ENCODE measurements at regions not wholly inside any gene's neighbourhood (a gene's known extent, or its start where the extent isn't known, plus 50 kb on each side); places are given as distances from the start of the nearest gene placed in this dataset.
"Not testable (repeated sequence)": the region's sequence is repeated elsewhere in the genome, so short reads cannot be mapped to it uniquely, and the experiment has no call there.

GRCh38 chr11:29163231-29163630, 853.6 kb downstream of the KCNA4 start:
- no peak for DNase-seq (ENCODE audit: low read depth)

- no peak for DNase-seq (ENCODE audit: low read depth)
Observed at GRCh38 chr11:29162491-29162890, 854.3 kb downstream of the KCNA4 start.

DNA sequence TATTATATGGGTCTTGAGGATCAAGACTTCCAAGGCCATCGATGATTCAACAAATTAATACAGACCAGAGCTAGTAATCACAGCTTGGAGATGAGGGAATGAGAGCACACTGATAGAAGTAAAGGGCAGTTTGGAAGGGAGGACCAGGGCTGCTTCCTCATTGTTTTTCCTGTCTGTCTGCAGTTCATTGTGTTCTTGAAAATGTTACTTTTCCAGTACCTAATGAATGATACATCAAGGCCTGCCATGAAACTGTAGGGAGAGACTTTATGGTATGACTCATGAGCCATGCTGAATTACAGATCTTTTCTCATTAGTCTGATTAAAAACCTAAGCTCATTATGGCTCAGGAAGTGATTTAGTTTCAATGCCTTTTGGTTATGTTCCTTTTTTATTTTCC, 855.6 kb downstream of the KCNA4 start:
- no peak for DNase-seq (ENCODE audit: low read depth)

DNA sequence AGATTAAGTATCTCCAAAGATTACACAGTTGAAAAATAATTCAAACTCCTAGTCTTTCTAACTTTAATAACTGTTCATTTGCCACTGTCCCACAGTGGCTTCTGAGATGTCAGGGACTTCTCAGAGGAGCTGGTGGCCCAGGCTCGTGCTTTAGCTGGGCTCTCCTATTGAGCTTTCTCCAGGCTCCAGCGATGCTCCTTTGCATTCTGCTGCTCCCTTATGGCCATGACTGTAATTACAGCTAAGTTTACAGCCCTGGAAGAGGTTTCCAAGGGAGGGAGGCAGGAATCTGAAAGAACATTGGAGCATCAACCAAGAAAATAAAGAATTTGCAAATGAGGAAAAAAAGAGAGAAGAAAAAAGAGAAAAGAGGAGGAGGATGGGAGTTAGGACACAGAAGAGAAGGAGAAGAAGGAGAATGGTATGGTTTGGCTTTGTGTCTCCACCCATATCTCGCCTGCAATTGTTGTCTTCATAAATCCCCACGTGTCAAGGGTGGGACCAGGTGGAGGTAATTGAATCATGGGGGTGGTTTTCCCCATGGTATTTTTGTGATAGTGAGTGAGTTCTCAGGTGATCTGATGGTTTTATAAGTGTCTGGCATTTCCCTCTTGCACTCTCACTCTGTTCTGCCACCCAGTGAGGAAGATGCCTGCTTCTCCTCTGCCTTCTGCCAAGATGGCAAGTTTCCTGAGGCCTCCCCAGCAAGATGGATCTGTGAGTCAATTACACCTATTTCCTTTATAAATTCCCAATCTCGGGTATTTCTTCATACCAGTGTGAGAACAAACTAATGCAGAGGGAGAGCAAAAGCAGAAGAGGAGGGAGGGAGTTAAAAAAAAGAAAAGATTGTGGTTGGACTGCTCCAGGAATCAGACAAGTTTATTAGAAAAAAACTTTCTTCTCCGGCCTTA, 857.0 kb downstream of the KCNA4 start:
- DNase-seq (ENCODE audit: low read depth) = no peak

DNA sequence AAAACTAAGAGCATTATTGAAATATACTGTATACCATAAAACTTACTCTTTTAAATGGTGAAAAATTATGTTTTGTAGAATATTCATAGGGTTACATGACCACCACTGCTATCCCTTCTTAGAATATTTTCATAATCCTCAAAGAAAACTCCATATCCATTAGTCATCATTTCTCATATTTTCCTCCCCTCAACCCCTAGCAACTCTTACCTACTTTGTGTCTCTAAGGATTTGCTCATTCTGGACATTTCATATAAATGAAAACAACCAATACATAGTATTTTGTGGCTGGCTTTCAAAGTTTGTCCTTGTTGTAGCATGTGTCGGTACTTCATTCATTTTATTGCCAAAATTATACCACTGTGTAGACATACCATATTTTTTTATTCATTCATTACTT, 863.8 kb downstream of the KCNA4 start:
- no peak for DNase-seq (ENCODE audit: low read depth)

- DNase-seq (ENCODE audit: low read depth) = not testable (repeated sequence)
Observed at GRCh38 chr11:29142573-29142972, 874.3 kb downstream of the KCNA4 start.

DNA sequence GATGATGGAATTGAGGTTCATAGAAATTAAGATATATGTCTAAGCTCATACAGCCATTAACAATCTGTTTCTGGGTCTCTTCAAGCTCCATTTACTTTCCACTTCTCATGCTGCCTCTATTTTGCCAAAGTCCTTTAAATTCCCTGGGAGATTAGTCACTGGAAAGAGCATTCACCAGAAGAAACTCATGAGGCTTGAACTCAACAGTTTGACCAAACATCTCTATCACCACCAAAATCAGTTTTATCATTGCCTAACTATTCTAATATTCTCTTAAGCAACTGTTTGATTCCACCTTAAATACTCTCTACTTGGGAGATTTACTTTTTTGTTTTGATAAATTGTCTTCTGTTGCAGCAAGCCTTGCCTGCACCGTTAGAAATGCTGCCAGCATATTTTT, 881.3 kb downstream of the KCNA4 start:
- DNase-seq (ENCODE audit: low read depth) = no peak

DNA sequence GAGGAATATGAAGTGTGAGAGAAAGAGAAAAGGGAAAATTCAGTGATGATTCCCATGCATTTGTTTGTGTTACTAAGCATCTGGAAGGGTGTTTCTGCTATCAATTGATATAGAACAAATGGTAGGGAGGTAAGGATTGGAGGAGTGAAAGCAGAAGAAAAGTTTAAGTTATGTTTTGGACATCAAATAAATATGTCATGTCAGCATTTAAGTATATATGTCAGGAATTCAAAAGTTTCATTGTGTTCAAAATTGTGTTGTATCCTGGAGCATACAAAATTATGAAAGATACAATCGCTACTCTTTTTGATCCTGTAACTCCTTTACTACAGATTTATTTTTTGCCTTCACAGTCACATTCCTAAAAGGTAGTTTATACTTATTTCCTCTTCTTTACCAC, 885.8 kb downstream of the KCNA4 start:
- DNase-seq (ENCODE audit: low read depth) = no peak

DNA sequence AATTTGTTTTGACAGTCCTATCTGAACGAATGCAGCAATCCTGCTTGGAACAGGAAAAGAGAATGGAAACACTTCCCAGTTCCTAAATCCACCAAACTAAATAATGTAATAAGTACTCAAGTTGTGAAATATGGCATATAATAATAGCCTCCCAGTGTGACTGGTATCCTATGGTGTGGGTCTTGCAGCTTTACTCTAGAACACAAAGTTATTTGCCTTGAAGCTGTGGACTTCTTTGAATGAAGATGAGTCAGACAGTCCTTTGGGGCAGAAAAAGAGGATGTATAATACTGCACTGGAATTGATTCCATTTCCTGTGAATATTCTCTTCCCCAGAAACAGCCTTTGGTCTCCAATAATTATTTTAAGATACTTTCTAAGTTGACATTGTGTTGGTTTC, 887.0 kb downstream of the KCNA4 start:
- no peak for DNase-seq (ENCODE audit: low read depth)

DNA sequence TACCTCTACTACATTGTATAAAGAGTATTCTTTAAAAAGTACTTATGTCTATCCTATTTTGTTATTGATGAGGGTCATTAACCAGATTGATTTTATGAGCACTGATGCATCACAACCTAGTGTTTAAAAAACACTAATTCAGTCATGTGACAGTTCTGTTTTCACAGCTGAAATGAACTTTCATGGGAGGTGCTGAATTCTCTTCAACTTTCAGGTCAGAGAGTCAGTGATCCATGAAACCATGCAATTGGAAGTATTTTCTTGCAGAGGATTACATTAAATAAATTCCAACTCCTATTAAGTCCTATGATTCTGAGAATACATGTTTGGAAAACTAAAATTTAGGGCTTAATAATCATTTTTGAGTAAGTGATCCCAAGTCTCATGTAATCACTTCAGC, 889.4 kb downstream of the KCNA4 start:
- no peak for DNase-seq (ENCODE audit: low read depth)

DNA sequence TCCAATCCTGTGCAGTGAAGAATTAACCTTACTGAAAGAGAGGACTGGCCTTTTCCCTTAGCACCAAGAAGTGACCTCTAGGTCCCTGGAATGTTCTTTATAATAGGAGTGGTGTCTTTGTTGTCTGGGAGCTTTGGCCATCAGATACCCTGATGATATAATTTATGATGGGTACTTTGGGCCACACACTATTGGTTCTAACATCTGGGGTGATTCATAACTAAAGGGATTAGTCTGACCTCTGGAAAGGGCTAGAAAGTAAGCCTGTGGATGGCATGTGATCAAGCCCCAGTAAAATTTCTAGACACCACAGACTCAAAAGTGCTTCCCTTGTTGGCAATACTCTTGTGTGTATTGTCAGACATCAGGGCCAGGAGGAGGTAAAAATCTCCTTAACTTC, 891.2 kb downstream of the KCNA4 start:
- DNase-seq (ENCODE audit: low read depth) = no peak

- DNase-seq (ENCODE audit: low read depth) = no peak
Observed at GRCh38 chr11:29124470-29124869, 892.4 kb downstream of the KCNA4 start.

DNA sequence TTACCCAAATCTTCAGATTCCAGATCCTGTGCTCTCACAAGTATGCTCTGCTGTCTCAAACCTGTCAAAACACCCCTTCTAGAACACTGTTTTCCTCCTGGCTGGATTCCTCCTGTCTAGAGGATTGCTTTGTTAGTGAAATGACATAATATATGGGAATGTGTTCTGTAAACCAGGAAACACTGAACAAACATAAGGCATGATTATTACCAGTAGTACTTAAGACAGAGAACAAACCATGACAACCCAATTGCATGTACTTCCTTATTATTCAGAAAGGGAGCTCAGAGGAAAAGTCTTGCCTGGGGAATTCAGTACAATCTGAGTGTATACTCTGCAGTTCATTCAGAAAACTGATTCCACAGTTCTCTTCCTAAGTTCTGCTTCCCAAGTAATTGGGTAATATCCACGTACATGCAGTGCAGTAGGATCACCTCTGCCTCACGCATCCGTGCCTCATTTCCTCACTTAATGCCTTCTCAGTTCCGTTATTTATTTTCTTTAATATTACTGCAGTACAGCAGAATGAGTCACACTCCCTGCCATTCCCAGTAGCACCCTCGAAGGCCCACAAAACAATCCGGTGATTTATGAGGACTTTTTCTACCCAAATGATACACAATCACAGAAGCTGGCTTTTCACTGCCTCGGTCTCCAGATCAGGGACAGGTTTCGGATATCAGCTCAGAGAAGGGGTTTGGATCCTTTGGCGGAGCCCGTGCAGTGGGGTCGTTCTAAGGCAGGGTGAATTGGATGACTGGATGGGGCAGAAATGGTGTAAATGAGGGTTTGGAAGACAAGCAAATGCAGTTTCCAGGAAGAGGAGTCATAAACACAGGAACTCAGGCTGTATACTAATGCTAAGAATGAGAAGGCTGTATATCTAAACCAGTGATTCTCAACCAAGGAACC, 896.9 kb downstream of the KCNA4 start:
- DNase-seq (ENCODE audit: low read depth) = peak; percentile 2

DNA sequence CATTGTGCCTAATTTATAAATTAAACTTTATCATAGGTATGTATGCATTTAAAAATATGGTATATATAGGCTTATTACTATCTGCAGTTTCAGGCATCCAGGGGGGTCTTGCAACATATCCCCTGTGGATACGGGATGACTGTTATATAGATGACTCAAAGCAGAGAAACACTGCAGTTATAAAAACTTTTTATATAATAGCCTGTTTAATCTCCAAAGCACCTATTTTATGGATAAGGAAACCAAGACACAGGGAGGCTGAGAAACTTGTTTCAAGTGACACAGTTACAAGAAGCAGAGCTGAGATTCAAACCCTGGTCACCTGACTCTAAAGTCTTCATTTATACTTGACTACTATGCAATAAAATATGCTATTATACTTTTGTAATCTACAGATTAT, 897.7 kb downstream of the KCNA4 start:
- DNase-seq (ENCODE audit: low read depth) = no peak

DNA sequence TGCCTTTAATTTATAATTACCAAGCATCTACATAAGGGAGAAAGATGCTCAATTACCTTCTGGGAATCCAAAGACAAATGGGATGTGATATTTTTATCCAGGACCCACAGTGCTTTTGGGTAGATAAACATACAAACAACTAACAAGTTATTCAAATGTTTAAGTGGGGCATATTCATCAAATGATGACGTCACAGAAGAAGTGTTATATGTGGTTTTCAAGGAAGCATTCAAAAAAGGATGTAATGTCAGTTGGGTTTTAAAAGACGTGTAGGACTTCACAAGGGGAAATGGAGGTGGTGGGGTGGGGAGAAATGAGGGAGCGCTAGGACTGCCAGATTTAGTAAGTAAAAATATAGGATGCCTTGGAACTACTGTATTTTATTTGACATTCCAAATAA, 915.9 kb downstream of the KCNA4 start:
- no peak for DNase-seq (ENCODE audit: low read depth)

- DNase-seq (ENCODE audit: low read depth) = no peak
Observed at GRCh38 chr11:29095821-29096220, 921.0 kb downstream of the KCNA4 start.

- no peak for DNase-seq (ENCODE audit: low read depth)
Observed at GRCh38 chr11:29093416-29094120, 923.3 kb downstream of the KCNA4 start.

GRCh38 chr11:29087200-29087812, 929.5 kb downstream of the KCNA4 start:
- DNase-seq (ENCODE audit: low read depth) = no peak

DNA sequence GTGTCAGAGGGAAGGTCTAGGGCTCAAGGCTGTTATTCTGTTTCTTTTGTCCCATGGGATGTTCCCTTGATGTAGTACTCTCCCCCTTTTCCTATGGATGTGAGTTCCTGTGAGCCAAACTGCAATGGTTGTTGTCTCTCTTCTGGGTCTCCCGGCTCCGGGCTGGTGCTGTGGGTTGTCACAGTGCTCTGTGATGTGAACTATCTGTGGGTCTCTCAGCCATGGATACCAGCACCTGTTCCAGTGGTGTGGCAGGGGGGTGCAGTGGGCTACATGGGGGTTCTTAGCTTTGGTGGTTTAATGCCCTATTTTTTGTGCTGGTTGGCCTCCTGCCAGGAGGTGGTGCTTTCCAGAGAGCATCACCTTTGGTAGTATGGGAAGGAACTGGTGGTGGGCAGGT, 941.1 kb downstream of the KCNA4 start:
- DNase-seq (ENCODE audit: low read depth) = no peak

DNA sequence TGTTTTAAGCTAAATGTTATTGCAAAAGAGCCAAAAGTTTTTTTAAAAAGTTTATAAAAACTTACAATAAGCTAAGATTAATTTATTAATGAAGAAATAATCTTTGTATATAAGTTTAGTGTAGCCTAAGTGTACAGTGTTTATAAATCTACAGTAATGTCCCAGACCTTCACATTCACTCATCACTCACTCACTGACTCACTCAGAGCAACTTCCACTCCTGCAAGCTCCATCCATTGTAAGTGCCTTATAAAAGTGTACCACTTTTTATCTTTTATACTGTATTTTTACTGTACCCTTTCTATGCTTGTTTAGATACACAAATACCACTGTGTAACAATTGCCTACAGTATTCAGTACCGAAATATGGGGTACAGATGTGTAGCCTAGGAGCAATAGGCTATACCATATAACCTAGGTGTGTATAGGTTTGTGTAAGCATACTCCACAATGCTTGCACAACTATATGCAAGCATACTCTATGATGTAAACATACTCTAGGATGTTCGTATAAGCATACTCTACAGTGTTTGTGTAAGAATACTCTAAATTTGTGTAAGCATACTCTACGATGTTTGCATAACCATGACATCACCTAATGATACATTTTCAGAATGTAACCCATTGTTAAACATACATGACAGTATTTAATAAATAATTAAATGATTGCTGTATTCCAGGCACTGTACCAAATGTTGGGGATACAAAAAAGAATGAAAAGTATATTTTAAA, 953.0 kb downstream of the KCNA4 start:
- DNase-seq (ENCODE audit: low read depth) = no peak

- DNase-seq (ENCODE audit: low read depth) = no peak
Observed at GRCh38 chr11:29061452-29061851, 953.3 kb downstream of the METTL15 start.

Measured in forelimb muscle (tissue), 1 donor.